GM13976 (cell line): ENCODE measurements at regions not wholly inside any gene's neighbourhood (a gene's known extent, or its start where the extent isn't known, plus 50 kb on each side); places are given as distances from the start of the nearest gene placed in this dataset.

Experiments used
- DNase-seq: peaks from one replicate; pipeline ENCODE4 v3.0.0; 2012; ENCODE audit warnings: low spot score
- CTCF ChIP-seq: IDR thresholded peaks from 2 replicates; pipeline ENCODE4 v1.5.1; 2012; ENCODE audit warnings: borderline replicate concordance, mild to moderate bottlenecking; ENCODE audit not compliant: insufficient read depth; ENCODE audit errors: extremely low read depth, missing control alignments, control extremely low read depth
- in situ Hi-C: fragments of 300-500 bp; cut with MboI; formaldehyde crosslinking; loops from one replicate; pipeline ENCODE4 v1.12.0; 2022; ENCODE audit warnings: low sequenced_read_pairs, mixed read lengths, inconsistent platforms; ENCODE audit not compliant: unreplicated experiment

GRCh38 chr10:44186821-44187220 lies 198.1 kb downstream of the CXCL12 start:
- TF ChIP-seq CTCF, result no peak
- in situ Hi-C loops, result no loop called here
- no peak for DNase-seq

GRCh38 chr10:44186150-44186549 lies 198.7 kb downstream of the CXCL12 start:
- DNase-seq, result no peak
- in situ Hi-C loops, result no loop called here
- no peak for TF ChIP-seq CTCF

GRCh38 chr10:44185315-44185666 lies 199.6 kb downstream of the CXCL12 start:
- DNase-seq, result no peak
- TF ChIP-seq CTCF, result no peak
- in situ Hi-C loops, result no loop called here

- TF ChIP-seq CTCF, result no peak
- in situ Hi-C loops, result no loop called here
- no peak for DNase-seq
Measured at GRCh38 chr10:44184633-44185314, 200.1 kb downstream of the CXCL12 start.

GRCh38 chr10:44183667-44184632 lies 200.9 kb downstream of the CXCL12 start:
- in situ Hi-C loops, result no loop called here
- no peak for DNase-seq
- no peak for TF ChIP-seq CTCF

GRCh38 chr10:44182909-44183308 lies 202.0 kb downstream of the CXCL12 start:
- no peak for DNase-seq
- in situ Hi-C loops, result no loop called here
- TF ChIP-seq CTCF, result no peak
